ENCODE measurements at regions not wholly inside any gene's neighbourhood (a gene's known extent, or its start where the extent isn't known, plus 50 kb on each side); places are given as distances from the start of the nearest gene placed in this dataset.

DNA sequence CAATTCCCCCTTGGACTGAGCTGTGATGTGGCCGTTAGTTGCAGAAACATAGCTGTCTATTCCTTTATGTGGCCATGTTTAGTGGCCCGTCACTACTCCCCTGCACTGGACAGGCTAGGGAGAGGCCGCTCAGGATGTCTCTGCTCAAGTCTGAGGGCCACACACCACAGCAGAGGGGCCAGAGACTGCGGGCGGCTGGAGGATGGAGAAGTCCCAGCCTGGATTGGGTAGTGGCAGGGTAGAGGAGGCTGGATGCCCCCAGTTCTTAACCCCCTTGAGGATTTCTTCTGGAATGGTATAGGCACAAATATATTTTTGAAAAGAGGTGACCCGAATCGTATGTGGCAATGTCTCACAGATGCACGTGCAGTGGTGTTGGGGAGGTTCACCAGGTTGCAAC, 116.4 kb upstream of the B3GAT1 start:
- TF ChIP-seq, protein P1, sequence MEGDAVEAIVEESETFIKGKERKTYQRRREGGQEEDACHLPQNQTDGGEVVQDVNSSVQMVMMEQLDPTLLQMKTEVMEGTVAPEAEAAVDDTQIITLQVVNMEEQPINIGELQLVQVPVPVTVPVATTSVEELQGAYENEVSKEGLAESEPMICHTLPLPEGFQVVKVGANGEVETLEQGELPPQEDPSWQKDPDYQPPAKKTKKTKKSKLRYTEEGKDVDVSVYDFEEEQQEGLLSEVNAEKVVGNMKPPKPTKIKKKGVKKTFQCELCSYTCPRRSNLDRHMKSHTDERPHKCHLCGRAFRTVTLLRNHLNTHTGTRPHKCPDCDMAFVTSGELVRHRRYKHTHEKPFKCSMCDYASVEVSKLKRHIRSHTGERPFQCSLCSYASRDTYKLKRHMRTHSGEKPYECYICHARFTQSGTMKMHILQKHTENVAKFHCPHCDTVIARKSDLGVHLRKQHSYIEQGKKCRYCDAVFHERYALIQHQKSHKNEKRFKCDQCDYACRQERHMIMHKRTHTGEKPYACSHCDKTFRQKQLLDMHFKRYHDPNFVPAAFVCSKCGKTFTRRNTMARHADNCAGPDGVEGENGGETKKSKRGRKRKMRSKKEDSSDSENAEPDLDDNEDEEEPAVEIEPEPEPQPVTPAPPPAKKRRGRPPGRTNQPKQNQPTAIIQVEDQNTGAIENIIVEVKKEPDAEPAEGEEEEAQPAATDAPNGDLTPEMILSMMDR (IDR thresholded peaks at IDR 0.05 in 4 of 5, conservative IDR thresholded peaks at IDR 0.05 in 1 of 5), result no peak
- TF ChIP-seq POLR2A (IDR thresholded peaks at IDR 0.05), result no peak
